ENCODE measurements at regions not wholly inside any gene's neighbourhood (a gene's known extent, or its start where the extent isn't known, plus 50 kb on each side); places are given as distances from the start of the nearest gene placed in this dataset.
A peak's percentile ranks its signal among the peaks of the same experiment; 100 is the strongest.
"Not testable (repeated sequence)": the region's sequence is repeated elsewhere in the genome, so short reads cannot be mapped to it uniquely, and the experiment has no call there.

DNA sequence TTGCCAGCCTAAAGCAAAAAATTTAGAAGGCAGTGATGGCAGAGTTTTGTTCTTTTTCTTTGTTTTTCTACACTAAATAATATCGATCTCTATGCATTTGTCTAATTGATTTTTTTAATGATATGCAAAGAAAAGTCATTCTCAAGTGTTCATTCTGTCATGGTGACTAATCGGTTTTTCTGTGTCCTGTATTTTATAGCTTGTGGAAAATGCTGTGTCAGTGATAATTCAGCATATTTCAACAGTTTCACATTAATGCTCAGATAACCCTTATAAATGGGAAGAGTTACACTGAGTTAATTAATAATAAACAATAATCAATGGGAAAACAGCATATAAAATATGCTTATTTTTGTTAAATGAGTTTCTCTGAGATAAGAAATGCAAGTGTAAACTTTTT is 824.9 kb downstream of the AMY1C start:
- ATAC-seq (no peak), DNase-seq (ENCODE audit: missing footprints) (no peak)
- intact Hi-C loops (cut with DNase I): no loop called here

DNA sequence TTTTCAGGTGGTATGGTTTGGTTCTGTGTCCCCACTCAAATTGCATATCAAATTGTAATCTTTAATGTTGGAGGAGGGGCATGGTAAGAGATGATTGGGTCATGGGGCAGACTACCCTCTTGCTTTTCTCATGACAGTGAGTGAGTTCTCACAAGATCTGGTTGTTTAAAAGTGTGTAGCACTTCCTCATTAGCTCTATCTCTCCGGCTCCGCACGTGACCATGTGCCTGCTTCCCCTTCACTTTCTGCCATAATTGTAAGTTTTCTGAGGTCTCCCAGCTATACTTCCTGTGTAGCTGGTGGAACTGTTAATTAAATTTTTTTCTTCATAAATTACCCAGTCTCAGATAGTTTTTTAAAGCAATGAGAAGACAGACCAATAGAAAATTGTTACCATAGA is 843.2 kb downstream of the AMY1C start:
- intact Hi-C loops (cut with DNase I): no loop called here
- no peak for DNase-seq (ENCODE audit: missing footprints)

DNA sequence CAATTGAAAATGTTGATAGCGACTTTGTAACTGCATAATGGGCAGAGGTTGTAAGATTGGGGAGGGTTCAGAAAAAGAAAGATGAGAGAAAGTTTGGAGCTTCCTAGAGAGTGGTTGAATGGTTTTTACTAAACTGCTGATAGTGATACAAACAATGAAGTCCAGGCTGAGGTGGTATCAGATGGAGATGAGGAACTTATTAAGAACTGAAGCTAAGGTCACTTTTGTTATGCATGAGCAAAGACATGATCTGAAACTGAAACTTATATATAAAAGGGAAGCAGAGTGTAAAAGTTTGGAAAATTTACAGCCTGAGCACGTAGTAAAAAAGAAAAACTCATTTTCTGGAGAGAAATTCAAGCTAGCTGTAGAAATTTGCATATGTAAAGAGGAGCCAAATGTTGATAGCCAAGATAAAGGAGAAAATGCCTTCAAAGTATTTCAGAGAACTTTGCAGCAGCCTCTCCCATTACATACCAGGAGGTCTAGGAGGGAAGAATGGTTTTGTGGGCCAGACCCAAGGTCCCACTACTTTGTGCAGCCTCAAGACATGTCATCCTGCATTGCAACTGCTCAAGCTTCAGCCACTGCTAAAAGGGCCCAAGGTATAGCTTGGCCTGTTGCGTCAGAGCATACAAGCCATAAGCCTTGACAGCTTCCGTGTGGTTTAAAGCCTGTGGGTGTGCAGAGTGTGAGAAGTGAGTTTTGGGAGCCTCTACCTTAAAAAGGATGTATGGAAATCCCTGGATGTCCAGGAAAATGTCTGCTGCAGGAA is 843.9 kb downstream of the AMY1C start:
- DNase-seq (ENCODE audit: missing footprints) (no peak), ATAC-seq (no peak)
- intact Hi-C loops (cut with DNase I): no loop called here

More for the DNA sequence above, 843.2 kb downstream of the AMY1C start:
- no peak for ATAC-seq

DNA sequence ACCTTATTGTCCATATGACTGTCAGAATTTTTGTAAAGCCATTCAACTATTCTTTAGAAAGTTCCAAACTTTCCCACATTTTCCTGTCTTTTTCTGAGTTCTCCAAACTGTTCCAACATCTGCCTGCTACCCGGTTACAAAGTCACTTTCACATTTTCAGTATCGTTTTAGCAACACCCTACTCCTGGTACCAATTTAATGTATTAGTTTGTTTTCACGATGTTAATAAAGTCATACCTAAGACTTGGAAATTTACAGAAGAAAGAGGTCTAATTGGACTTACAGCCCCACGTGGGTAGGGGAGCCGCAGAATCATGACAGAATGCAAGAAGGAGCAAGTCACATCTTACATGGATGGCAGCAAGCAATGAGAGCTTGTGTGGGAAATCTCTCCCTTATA is 867.8 kb downstream of the AMY1C start:
- no peak for ATAC-seq
- intact Hi-C loops (cut with DNase I): no loop called here

DNA sequence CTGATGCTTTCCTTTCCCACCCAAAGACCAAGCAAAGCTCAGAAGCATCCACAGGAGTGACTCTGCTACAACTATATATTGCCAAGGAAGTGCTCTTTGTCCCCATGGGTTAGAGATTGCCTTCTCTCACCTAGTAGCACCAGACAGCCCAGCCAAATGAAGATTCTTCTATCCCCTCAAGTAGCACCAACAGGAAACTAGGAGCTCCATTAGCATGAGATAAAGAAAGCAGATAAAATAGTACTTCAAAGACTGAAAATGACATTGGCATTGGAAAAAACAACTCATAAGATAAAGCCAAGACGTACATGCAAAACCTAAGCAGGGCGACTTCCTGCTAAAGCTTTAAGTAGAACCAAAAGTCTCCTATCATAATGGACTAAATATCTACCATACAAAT is 871.5 kb downstream of the AMY1C start:
- intact Hi-C loops (cut with DNase I): no loop called here
- no peak for DNase-seq (ENCODE audit: missing footprints)
- ATAC-seq: no peak

More for the DNA sequence above, 867.8 kb downstream of the AMY1C start:
- no peak for DNase-seq (ENCODE audit: missing footprints)

DNA sequence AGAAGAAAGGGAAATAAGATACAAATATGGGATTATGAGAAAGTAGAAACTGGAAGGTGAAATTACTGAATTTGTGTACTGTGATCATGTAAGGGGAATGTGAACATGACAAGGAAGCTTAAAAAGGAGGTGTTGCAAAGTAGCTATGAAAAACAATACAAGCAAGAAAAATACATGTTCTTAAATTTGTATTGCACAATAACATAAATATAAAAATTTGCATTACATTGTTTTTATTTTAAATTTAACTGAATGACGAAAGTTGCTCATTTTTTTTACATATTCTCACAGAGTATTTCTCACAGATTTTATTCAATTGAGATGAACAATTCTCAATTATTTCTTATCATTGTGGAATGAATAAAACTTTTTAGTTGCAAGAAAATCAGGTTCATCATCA is 874.8 kb downstream of the AMY1C start:
- ATAC-seq (no peak), DNase-seq (ENCODE audit: missing footprints) (no peak)
- intact Hi-C loops (cut with DNase I): no loop called here

DNA sequence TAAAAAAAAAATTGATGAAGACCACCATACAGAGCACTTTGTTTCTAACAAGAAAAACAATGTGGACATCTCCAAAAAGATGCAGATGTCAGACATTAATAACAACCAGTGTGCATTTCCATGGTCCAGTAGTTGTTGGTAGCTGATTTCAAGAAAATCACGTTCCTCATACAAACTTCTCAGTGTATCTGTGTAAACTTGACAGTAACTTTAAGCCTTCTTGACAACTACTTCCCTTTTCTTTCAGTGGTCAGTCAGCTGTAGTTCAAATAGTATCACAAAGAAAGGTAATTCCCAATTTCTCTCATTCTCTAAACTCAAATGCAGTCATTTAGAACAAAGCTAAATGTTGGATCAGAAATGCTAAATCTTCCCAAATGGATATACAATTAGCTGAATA is 879.9 kb downstream of the AMY1C start:
- DNase-seq (ENCODE audit: missing footprints) (no peak), ATAC-seq (no peak)
- intact Hi-C loops (cut with DNase I): no loop called here

DNA sequence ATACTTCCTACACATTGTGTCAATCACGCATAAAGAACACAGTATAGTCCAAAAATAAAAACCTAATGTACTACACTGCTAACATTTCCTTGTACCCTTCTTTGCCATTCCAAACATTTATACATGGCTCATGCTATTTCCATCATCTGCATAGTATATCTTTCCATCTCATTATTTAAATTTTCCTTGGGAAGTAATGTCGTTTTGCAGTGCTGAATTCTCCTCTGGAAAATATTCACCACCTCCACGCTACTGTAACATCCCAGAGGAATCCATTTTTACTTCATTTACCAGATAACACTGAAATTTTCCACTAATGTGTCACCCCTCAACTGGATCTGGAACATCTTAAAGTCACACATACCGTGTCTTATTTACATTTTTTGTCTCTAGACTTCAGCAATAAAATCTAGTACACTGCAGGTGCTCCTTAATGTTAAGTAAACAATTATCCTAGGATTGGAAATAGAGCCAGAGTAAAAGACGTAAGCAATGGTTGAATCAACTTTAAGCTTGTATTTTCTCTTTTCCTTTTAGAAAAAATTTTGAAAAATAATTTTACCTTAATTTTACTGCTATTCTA is 881.0 kb downstream of the AMY1C start:
- DNase-seq (ENCODE audit: missing footprints) (no peak), ATAC-seq (no peak)
- intact Hi-C loops (cut with DNase I): no loop called here

DNA sequence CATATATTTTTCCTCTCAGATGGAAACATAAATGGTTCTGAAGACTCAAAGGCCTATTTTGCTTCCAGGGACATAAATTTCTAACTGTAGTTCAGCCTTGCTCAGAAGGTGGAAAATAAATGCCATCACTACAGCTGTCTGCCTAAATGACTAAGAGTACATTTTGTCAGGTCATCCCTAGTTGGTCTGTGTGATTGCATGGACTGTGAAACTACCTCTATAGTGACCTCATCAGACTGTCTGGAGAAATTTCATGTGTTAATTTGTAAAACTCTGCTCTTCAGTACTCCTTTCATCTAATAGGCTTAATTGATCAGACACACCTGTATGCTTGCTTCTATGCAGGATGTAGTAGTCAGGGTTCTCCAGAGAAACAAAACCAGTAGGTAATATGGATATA is 886.9 kb downstream of the AMY1C start:
- intact Hi-C loops (cut with DNase I): no loop called here
- ATAC-seq: no peak

DNA sequence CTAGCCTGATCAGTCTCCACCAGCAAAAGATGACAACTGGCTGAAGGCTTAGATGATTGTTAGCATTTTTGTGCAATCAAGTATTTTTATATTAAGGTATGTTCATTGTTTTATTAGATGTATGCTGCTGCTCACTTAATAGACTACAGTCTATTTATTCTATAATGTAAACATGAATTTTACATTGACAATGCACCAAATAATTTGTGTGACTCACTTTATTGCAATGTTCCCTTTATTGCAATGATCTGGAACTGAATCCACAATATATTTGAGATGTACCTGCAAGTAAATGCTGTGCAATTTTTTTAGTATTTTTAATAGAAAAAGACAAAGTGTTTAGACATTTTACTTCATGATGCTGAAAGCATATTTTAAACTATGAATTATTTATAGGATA is 896.5 kb downstream of the AMY1C start:
- no peak for DNase-seq (ENCODE audit: missing footprints)
- intact Hi-C loops (cut with DNase I): no loop called here
- ATAC-seq: no peak

More for the DNA sequence above, 886.9 kb downstream of the AMY1C start:
- DNase-seq (ENCODE audit: missing footprints): no peak

DNA sequence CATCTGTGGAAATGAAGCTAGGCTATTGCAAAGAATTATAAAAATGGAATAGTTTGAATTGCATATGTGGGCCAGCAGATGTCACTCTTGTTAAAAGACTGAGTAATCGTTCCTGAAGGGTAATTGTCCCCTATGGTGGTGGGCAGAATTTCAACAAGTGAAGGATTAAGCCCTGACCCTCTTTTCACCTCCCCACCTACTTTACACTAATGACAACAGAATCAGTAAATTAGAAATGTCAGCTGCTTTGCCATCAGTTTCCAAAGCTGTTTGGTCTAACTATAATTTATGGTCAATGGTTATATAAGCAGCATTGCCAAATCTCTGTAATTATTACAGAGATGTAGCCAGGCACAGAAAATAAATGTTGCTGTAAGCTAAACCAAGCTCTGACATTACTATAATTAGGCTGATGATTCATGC is 898.6 kb downstream of the AMY1C start:
- DNase-seq (ENCODE audit: missing footprints) (no peak), ATAC-seq (no peak)
- intact Hi-C loops (cut with DNase I): no loop called here

DNA sequence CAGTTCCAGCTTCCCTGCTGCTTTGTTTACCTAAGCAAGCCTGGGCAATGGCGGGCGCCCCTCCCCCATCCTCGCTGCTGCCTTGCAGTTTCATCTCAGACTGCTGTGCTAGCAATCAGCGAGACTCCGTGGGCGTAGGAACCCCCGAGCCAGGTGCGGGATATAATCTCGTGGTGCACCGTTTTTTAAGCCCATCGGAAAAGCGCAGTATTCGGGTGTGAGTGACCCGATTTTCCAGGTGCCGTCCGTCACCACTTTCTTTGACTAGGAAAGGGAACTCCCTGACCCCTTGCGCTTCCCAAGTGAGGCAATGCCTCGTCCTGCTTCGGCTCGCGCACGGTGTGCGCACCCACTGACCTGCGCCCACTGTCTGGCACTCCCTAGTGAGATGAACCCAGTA is 914.7 kb downstream of the AMY1C start:
- DNase-seq (ENCODE audit: missing footprints): peak; percentile 27
- intact Hi-C loops (cut with DNase I); ATAC-seq: not testable (repeated sequence)

DNA sequence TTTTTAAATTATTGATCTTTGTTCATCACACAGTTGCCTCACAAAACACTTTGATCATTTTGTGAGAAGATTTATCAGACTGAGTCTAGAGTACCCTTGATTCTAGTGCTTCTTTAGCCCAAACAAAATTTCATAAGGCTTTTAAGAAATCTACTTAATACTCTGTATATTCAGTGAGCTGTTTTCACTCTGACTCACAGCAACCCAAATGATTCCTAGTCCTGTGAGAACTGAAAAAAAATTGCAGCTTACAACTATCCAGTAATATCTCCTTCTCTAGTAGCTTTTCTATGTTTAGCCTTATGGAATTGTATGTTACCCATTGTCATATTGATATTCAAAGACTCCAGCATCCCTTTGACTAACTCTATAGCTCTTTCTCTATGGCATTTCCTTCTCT is 915.6 kb downstream of the AMY1C start:
- ATAC-seq (no peak), DNase-seq (ENCODE audit: missing footprints) (no peak)
- intact Hi-C loops (cut with DNase I): no loop called here

DNA sequence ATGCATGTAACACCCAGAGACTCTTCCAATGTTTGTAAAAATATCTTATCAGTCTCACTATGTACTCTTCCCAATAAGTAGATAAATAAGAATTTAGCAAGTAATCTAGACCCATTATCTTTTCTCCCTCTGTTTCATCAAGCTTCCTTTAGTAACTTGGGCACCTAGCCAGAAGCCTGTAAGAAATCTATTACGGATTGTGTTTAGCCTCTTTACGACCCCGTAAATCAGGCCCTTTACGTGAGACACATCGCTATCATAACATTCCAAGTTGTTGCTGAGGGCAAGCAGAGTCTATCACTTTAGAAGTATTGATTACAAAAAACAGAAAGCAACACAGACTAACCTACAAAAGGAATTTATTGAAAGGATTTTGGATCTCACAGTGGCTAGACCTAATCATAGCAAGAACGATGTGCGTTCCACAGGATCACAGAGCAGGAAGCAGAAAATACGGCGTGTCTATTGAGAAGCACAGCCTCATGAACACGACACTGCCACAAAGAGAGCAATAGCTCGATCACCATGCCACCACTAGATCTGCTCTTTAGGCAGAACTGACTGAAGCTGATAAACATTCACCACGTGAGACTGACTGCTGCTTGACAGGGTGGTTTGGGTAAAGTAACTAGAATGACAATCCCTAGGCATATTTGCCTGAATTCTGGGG is 922.1 kb downstream of the AMY1C start:
- intact Hi-C loops (cut with DNase I): no loop called here
- ATAC-seq (no peak), DNase-seq (ENCODE audit: missing footprints) (no peak)

DNA sequence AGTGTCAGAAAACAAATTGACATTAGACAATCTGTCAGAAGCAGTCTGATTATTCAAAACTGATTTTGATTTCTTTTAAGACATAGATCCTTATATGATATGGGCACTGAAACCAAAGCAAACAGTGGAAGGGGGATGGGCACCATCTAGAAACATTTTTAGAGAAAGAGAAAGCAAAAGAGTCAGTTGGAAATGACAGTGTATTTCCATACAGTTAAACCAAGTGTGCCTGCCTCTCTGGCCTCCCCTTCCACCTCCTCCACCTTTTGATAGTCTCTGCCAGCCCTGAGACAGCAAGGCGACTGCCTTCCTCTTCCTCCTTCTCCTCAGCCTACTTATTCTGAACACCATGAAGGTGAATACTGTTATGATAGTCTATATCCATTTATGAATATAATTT is 949.7 kb downstream of the AMY1C start:
- DNase-seq (ENCODE audit: missing footprints) (no peak), ATAC-seq (no peak)
- intact Hi-C loops (cut with DNase I): no loop called here

DNA sequence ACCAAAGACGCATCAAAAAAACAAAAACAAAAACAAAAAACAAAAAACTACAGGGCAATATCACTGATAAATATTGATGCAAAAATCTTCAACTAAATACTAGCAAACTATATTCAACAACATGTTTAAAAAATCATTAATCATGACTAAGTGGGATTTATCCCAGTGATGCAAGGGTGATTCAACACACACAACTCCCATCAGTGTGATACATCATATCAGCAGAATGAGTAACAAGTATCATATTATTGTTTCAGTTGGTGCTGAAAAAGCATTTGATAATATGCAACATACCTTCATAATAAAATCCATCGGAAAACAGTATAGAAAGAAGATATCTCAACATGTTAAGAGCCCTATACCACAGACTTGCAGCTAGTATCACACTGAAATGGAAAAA is 953.0 kb downstream of the AMY1C start:
- intact Hi-C loops (cut with DNase I): no loop called here
- DNase-seq (ENCODE audit: missing footprints) (no peak), ATAC-seq (no peak)

DNA sequence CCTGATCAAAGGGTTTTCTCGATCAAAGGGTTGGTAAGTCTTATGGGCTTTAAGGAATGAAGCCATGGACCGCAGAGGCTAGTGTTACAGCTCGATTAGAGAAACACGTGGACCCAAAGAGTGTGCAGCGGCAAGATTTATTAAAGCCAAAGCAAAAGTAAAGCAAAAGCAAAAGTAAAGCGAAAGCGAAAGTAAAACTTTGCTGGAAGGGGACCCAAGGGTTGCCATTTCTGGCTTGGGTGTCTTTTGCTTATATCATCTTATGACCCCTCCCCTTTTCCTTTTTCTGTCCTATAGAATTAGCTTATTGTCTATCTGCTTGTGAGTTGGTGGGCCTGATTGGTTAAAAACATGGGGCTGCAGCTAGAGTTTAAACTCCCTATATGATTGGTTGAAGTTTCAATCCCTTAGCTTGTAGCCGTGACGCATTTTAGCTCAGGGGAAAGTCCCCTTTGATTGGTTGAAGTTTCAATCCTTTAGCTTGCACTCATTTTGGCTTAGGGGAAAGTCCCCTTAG is 957.0 kb downstream of the AMY1C start:
- DNase-seq (ENCODE audit: missing footprints) (no peak), ATAC-seq (no peak)
- intact Hi-C loops (cut with DNase I): no loop called here

DNA sequence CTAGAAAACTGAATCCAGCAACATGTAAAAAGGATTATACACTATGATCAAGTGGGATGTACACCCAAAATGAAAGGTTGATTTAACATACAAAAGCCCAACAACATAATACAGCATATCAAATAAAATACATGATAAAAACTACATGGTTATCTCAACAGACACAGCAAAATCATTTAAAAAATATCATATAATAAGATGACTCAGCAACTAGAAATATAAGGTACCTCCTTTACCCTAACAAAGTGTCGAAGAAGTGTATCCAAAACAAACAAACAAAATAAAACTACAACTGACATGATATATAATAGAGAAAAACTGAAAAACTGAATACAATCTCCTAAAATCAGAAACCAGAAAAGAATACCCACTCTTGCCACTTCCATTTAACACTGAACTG is 969.1 kb downstream of the AMY1C start:
- ATAC-seq (no peak), DNase-seq (ENCODE audit: missing footprints) (no peak)
- intact Hi-C loops (cut with DNase I): no loop called here

DNA sequence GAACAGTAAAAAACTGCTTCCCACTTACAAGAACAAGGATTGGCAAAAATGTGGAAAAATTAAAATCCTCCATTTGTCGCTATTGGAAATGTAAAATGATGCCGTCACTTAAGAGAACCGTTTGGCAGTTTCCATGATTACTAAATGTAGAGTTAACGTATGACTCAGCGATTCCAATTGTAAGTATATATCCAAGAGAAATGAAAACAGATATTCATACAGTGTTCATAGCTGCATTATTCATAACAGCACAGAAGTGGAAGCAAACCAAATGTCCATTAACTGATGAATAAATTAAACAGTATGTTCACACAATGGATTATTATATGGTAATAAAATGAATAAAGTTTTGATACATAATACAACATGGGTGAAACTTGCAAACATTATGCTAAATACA is 971.0 kb downstream of the AMY1C start:
- ATAC-seq (no peak), DNase-seq (ENCODE audit: missing footprints) (no peak)
- intact Hi-C loops (cut with DNase I): no loop called here

DNA sequence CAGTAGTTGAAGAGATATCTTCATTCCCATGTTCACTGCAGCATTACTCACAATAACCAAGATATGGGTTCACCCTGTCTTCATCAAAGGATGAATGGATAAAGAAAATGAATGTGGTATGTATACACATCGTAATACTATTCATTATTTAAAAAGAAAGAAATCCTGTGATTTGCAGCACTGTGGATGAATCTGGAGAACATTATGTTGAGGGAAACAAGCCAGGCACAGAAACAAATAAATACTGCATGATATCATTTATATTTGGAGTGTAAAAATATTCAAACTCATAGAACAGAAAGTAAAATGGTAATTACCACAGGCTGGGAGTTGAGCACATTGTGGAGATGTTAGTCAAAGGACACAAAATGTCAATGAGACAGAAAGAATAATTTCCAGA is 977.2 kb downstream of the AMY1C start:
- DNase-seq (ENCODE audit: missing footprints): no peak
- intact Hi-C loops (cut with DNase I): no loop called here
- ATAC-seq: no peak
